Body of pancreas (tissue), 4 donors: ENCODE measurements at regions not wholly inside any gene's neighbourhood (a gene's known extent, or its start where the extent isn't known, plus 50 kb on each side); places are given as distances from the start of the nearest gene placed in this dataset.

Source experiments
- CTCF ChIP-seq, 7 experiments: fragments of 450-650 bp in 4 of 7; fragments of 200-600 bp in 3 of 7; sonication (generic) in 3 of 7; IDR thresholded peaks; one replicate each; pipeline ENCODE4 v1.5.1; 2016 to 2019; ENCODE audit warnings: antibody characterized with exemption in 7 of 7
- POLR2A ChIP-seq, 3 donors: fragments of 450-650 bp; IDR thresholded peaks; one replicate each; pipeline ENCODE4 v1.6.1; 2016; ENCODE audit warnings: antibody characterized with exemption in 3 of 3, mild to moderate bottlenecking in 2 of 3

GRCh38 chr2:145654156-145654555, 1134.2 kb upstream of the ZEB2 start:
- no peak for TF ChIP-seq CTCF (IDR thresholded peaks at IDR 0.05)
- TF ChIP-seq POLR2A (IDR thresholded peaks at IDR 0.05), result no peak
